ENCODE measurements at regions not wholly inside any gene's neighbourhood (a gene's known extent, or its start where the extent isn't known, plus 50 kb on each side); places are given as distances from the start of the nearest gene placed in this dataset.

DNA sequence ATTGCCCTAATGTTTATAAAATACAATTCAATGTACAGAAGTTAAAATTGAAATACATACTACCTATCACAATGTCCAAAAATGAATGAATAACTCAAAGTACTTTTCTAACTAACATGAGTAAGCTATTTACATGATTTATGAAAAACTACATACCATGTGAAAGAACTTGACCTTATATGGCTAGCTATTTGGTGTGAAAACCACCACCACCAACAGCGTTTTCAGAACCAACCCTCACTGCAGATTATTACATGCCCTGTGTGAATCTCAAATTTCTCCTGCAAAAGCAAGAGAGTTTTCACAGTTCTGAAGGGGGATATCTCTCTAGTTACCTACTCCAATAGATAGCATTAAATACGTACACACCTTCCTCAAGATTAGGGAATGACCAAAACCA is 198.5 kb downstream of the SPATA18 start:
- no peak for DNase-seq
- H3K4me1 ChIP-seq (ENCODE audit: control insufficient read depth, insufficient read depth, low read length) = peaks cover 10% of the 10 kb centered on the region
- Mint-ChIP-seq H3K4me3 (no peak overlapping the region), H3K36me3 (ENCODE audit: low read depth) (peaks cover 8% of the 10 kb centered on the region), H3K9me3 (peaks cover 29% of the 10 kb centered on the region), H3K4me1 (peaks cover 21% of the 10 kb centered on the region), H3K27ac (no peak overlapping the region), H3K27me3 (ENCODE audit: insufficient read depth) (no peaks in the 10 kb centered on the region)
- WGBS, 2 experiments (ENCODE audit: insufficient coverage in 1 of 2, insufficient read length in 1 of 2) = 83 to 93% methylated on average over 1 to 2 of the region's 2 CpGs
- TF ChIP-seq CTCF (conservative IDR thresholded peaks at IDR 0.05) = no peak
- no peak overlapping the region for H3K27ac ChIP-seq (ENCODE audit: low read depth, low read length)
- peaks cover 30% of the 10 kb centered on the region for H3K9me3 ChIP-seq (ENCODE audit: control insufficient read depth, low read length)
- H3K4me3 ChIP-seq (ENCODE audit: low read length) = no peak overlapping the region
- no peak overlapping the region for H3K9ac ChIP-seq (ENCODE audit: extremely low read depth, low read length, poor library complexity, severe bottlenecking)
- H3K36me3 ChIP-seq (ENCODE audit: control insufficient read depth, insufficient read depth, low read length) = no peaks in the 10 kb centered on the region
- no peaks in the 10 kb centered on the region for H3K27me3 ChIP-seq (ENCODE audit: control insufficient read depth, insufficient read depth, low read length, poor library complexity, severe bottlenecking)

DNA sequence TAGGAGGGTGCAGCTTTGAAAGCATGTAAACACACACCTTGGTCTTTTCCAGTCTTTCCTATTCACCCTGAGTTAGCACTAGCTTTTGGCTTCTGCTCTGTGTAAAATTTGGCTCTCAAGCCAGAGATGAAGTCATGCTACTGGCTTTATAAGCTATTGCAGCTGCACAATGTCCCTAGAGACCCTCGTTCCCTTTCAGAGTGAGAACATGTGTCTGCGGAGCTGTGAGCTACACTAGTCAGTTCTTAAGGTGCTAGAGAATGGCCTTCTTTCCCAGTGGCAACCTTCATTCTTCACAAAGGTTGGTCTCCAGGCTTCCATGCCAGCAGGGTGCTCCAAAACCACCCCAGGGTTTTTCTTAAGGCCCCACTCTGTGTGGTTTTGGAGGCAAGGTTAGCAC is 199.1 kb downstream of the SPATA18 start:
- H3K9me3 ChIP-seq (ENCODE audit: control insufficient read depth, low read length) = peaks cover 30% of the 10 kb centered on the region
- no peak overlapping the region for H3K9ac ChIP-seq (ENCODE audit: extremely low read depth, low read length, poor library complexity, severe bottlenecking)
- Mint-ChIP-seq H3K4me3 (no peak overlapping the region), H3K9me3 (peaks cover 29% of the 10 kb centered on the region), H3K27ac (no peak overlapping the region), H3K27me3 (ENCODE audit: insufficient read depth) (no peaks in the 10 kb centered on the region), H3K36me3 (ENCODE audit: low read depth) (peaks cover 8% of the 10 kb centered on the region), H3K4me1 (peaks cover 16% of the 10 kb centered on the region)
- peaks cover 5% of the 10 kb centered on the region for H3K4me1 ChIP-seq (ENCODE audit: control insufficient read depth, insufficient read depth, low read length)
- no peaks in the 10 kb centered on the region for H3K27me3 ChIP-seq (ENCODE audit: control insufficient read depth, insufficient read depth, low read length, poor library complexity, severe bottlenecking)
- WGBS, 2 experiments (ENCODE audit: insufficient coverage in 1 of 2, insufficient read length in 1 of 2) = 86 to 100% methylated on average over 2 of the region's 2 CpGs
- TF ChIP-seq CTCF (conservative IDR thresholded peaks at IDR 0.05) = no peak
- no peak overlapping the region for H3K27ac ChIP-seq (ENCODE audit: low read depth, low read length)
- no peaks in the 10 kb centered on the region for H3K36me3 ChIP-seq (ENCODE audit: control insufficient read depth, insufficient read depth, low read length)
- no peak overlapping the region for H3K4me3 ChIP-seq (ENCODE audit: low read length)
- DNase-seq = no peak

- H3K27ac Mint-ChIP-seq = no peak overlapping the region
- H3K27ac ChIP-seq (ENCODE audit: low read depth, low read length) = no peak overlapping the region
- no peaks in the 10 kb centered on the region for H3K27me3 Mint-ChIP-seq (ENCODE audit: insufficient read depth)
- H3K27me3 ChIP-seq (ENCODE audit: control insufficient read depth, insufficient read depth, low read length, poor library complexity, severe bottlenecking) = no peaks in the 10 kb centered on the region
- DNase-seq = no peak
- peaks cover 30% of the 10 kb centered on the region for H3K9me3 ChIP-seq (ENCODE audit: control insufficient read depth, low read length)
- no peak overlapping the region for H3K4me3 Mint-ChIP-seq
- H3K9ac ChIP-seq (ENCODE audit: extremely low read depth, low read length, poor library complexity, severe bottlenecking) = no peak overlapping the region
- H3K4me1 Mint-ChIP-seq = peaks cover 13% of the 10 kb centered on the region
- WGBS, 2 experiments (ENCODE audit: insufficient coverage in 1 of 2, insufficient read length in 1 of 2) = 93% methylated on average over 2 of the region's 2 CpGs
- H3K36me3 Mint-ChIP-seq (ENCODE audit: low read depth) = peaks cover 8% of the 10 kb centered on the region
- H3K9me3 Mint-ChIP-seq = peaks cover 29% of the 10 kb centered on the region
- H3K4me1 ChIP-seq (ENCODE audit: control insufficient read depth, insufficient read depth, low read length) = peaks cover 5% of the 10 kb centered on the region
- no peak for TF ChIP-seq CTCF (conservative IDR thresholded peaks at IDR 0.05)
- no peaks in the 10 kb centered on the region for H3K36me3 ChIP-seq (ENCODE audit: control insufficient read depth, insufficient read depth, low read length)
- H3K4me3 ChIP-seq (ENCODE audit: low read length) = peak overlapping the region; percentile 56
These were observed 200.8 kb downstream of the SPATA18 start for GRCh38 chr4:52251864-52252263.
